HG02623 (cell line): ENCODE measurements at regions not wholly inside any gene's neighbourhood (a gene's known extent, or its start where the extent isn't known, plus 50 kb on each side); places are given as distances from the start of the nearest gene placed in this dataset.
A peak's percentile ranks its signal among the peaks of the same experiment; 100 is the strongest.
"Not testable (repeated sequence)": the region's sequence is repeated elsewhere in the genome, so short reads cannot be mapped to it uniquely, and the experiment has no call there.

Experiments
- ATAC-seq: cut with Tn5 transposase; IDR thresholded peaks from one replicate; pipeline ENCODE4 v1.9.1; 2021; ENCODE audit warnings: moderate library complexity; ENCODE audit not compliant: unreplicated experiment

- ATAC-seq, result no peak
These were observed 211.6 kb downstream of the CENPC start for GRCh38 chr4:67333664-67334063.

- no peak for ATAC-seq
These were observed 212.7 kb downstream of the CENPC start for GRCh38 chr4:67332627-67333026.

GRCh38 chr4:67328393-67328792 is 216.9 kb downstream of the CENPC start:
- ATAC-seq, result no peak

DNA sequence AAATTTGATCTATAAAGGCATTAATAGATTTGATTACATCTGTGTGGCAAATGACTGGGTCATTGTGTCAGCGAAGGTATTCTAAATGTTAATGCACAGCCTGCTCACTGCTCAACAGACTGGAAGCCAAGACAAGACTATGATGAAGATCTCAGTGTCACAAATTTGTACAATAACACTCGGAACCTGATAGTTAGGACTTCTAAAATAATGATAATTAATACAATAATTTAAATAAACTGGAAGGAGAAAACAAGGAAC is 217.4 kb downstream of the CENPC start:
- no peak for ATAC-seq

GRCh38 chr4:67327245-67328017 is 217.9 kb downstream of the CENPC start:
- peak; percentile 97 for ATAC-seq

DNA sequence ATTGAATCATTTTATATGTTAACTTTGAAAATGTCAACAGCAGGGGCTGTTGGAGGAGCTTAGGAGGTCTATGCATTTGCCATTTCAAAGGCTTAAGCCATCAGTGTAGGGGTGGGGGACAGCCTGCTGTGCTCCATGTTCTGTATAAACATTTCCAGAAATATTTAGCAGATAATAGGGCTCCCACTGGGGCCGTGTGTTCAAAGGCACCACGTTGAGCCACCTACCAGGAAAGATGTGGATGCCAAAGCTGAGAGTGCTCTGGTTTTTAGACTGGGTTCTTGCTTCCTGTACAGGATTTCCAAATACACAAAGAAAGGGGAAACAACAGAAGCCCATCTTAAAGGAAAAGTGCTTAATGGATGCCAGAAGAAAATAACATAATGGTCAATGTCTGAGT is 219.5 kb downstream of the CENPC start:
- no peak for ATAC-seq

DNA sequence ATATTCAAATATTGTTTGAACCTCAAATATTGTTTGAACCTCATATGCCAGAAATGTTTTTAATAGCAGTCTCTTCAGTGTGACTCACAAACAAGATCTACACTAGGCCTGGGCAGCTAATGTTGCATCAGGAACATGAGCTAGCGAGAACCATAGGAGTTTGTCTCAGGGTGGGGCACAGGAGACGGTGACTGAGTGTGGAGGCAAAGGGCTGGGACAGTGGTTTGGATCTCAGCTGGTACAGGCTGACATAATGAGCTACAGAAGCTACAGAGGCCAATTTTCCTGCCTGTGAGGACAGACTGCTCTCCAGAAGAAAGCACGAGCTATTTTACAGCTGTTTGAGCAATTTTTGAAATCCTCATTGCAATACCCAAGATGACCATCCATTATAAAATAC is 224.7 kb downstream of the CENPC start:
- ATAC-seq, result no peak

DNA sequence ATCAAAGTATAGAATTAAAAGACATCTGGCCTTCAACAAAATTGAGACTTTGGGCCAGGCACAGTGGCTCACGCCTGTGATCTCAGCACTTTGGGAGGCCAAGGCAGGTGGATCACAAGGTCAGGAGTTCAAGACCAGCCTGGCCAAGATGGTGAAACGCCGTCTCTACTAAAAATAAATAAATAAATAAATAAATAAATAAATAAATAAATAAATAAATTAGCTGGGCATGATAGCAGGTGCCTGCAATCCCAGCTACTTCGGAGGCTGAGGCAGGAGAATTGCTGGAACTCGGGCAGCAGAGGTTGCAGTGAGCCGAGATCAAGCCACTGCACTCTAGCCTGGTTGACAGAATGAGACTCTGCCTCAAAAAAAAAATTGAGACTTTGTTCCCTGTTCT is 225.7 kb downstream of the CENPC start:
- not testable (repeated sequence) for ATAC-seq

GRCh38 chr4:67300497-67301185 is 244.7 kb downstream of the CENPC start:
- ATAC-seq, result not testable (repeated sequence)

- ATAC-seq, result no peak
These were observed 252.7 kb downstream of the CENPC start for GRCh38 chr4:67292636-67293035.

- ATAC-seq, result no peak
These were observed 253.3 kb downstream of the CENPC start for GRCh38 chr4:67292045-67292444.

DNA sequence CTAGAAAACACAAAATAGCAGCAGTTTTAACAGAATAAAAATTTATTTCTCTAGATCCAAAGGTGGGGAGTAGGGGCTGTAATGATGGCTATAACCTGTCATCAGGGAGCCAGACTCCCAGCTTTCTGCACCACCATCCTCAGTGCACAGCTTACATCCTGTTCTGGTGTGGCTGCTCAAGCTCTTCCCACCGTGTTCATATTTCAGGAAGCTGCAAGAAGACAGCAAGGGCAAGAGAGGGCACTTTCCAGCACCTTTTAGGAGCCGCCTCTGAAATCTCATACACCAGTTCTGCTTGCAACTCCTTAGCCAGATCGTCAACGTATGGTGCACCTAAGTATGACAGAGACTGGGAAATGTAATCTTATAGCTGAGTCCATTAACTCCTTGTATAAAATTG is 253.7 kb downstream of the CENPC start:
- ATAC-seq, result no peak

DNA sequence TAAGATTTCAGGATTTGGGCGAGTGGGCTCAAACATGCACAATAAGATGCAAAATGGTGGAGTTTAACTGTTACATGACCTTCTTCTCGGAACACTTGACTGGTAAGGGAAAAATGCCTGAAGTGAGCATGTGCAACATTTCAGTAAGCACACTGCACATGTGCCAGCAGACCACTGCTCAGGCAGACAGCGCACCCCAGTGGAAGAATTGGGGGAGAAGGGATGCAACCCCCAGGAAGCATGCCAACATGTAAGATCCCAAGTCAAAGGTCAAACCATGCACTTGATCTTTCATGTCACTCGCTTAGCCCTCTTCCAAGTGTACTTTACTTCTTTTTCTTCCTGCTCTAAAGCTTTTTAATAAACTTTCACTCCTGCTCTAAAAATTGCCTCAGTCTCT is 256.3 kb downstream of the CENPC start:
- no peak for ATAC-seq

- no peak for ATAC-seq
These were observed 258.6 kb downstream of the CENPC start for GRCh38 chr4:67286724-67287123.

DNA sequence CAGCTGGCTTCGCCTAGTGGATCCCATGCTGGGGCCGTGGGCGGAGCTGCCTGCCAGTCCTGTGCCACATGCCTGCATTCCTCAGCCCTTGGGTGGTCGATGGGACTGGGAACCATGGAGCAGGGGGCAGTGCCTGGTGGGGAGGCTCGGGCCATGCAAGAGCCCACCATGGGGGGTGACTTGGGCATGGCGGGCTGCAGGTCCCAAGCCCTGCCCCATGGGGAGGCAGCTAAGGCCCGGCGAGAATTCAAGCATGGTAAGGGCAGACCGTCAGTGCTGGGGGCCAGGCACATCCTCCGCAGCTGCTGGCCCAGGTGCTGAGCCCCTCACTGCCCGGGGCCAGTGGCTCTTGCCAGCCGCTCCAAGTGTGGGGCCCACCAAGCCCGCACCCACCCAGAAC is 262.6 kb downstream of the CENPC start:
- no peak for ATAC-seq

DNA sequence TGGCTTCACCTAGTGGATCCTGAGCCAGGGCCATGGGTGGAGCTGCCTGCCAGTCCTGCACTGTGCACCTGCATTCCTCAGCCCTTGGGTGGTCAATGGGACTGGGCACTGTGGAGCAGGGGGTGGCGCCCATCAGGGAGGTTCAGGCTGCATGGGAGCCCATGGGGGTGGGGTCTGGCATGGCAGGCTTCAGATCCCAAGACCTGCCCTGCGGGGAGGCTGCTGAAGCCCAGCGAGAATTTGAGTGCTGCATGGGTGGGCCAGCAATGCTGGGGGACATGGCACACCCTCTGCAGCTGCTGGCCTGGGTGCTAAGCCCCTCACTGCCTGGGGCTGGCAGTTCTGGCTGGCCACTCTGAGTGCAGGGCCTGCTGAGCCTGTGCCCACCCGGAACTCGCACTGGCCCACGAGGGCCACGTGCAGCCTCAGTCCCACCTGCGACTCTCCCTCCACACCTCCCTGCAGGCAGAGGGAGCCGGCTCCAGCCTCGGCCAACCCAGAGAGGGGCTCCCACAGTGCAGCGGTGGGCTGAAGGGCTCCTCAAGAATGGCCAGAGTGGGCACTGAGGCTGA is 270.0 kb downstream of the CENPC start:
- no peak for ATAC-seq

GRCh38 chr4:67274671-67275070 is 270.6 kb downstream of the CENPC start:
- ATAC-seq, result not testable (repeated sequence)

GRCh38 chr4:67273666-67274065 is 271.6 kb downstream of the CENPC start:
- no peak for ATAC-seq

- no peak for ATAC-seq
These were observed 283.3 kb downstream of the CENPC start for GRCh38 chr4:67261971-67262370.

DNA sequence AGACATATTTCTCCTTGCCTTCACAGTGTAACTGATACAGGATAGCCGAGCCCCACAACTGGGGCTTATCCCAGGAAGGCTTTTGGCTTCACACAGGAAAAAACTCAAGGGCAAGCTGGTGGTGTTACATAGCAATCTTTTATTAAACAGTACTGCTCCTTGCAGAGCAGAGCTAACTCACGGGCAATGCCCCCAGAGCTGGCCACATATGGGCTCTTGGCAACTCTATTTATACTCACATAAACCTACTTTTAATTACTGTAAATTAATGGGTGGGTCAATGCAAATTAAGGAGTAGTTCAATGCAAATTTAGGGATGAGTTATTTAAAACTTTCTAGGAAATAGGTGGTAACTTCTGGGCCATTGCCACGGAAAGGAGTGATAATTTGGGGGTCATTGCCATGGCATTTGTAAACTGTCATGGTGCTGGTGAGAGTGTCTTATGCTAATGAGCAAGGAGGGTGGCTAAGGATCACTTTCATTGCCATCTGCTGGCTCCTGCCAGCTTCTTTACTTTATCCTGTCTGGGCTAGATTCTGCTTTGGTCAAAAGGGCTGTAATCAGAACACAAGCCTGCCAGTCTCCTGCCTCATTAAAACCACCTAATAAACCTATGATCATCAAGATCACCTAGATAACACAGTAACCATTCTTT is 288.8 kb downstream of the CENPC start:
- no peak for ATAC-seq

DNA sequence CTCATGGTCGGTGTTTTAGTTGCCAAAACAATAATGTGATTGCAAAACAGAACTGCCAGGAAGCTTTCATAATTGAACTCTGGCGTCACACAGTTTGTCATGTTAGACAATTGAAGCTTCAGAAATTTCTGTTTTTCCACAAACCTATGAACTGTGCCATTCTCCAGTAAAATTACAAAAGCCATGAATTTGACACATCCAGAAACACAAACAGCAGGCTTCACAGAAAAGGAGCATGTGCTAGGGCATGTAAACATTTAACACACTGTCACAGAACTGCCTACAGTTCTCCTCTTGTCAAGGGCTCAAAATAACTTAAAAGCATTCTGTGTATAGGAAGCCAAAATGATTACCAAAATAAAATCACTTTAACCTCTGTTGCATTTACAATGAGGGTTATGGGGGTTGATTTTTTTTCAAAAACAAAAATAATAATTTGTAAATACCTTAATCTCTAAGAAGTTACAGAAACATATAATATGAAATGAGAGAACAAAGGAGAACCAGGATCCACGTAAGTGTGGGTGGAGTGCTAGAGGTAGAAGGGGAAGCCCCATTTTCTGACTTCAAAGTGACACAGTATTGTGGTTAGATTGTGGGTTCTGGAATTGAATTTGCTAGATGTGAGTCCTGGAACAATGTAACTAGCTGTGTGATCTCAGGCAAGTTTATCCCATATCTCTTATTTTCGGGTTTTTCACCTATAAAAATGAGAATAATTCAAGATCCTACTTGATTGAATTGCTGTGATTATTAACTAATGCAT is 295.0 kb downstream of the CENPC start:
- ATAC-seq, result no peak
